H1 (cell line): ENCODE measurements at regions not wholly inside any gene's neighbourhood (a gene's known extent, or its start where the extent isn't known, plus 50 kb on each side); places are given as distances from the start of the nearest gene placed in this dataset.

Experiments
- BCL11A ChIP-seq, 2 experiments: IDR thresholded peaks; one replicate each; pipeline ENCODE4 v1.6.1; 2011; ENCODE audit warnings: low read depth in 2 of 2, low read length in 2 of 2, mild to moderate bottlenecking in 2 of 2
- CHD2 ChIP-seq: IDR thresholded peaks from 2 replicates; pipeline ENCODE4 v1.6.1; 2012; ENCODE audit warnings: low read length, improper control_type of control experiment
- CTBP2 ChIP-seq: IDR thresholded peaks from 2 replicates; pipeline ENCODE4 v1.7.0; 2011; ENCODE audit warnings: borderline replicate concordance, mild to moderate bottlenecking, moderate library complexity, mixed read lengths, low read length; ENCODE audit not compliant: insufficient read depth, insufficient read length
- TCF12 ChIP-seq: IDR thresholded peaks from 2 replicates; pipeline ENCODE4 v1.6.1; 2011; ENCODE audit warnings: low read depth, mild to moderate bottlenecking, low read length

GRCh38 chr5:152314196-152314829, 90.8 kb downstream of the NMUR2 start (continued):
- TF ChIP-seq BCL11A (IDR thresholded peaks at IDR 0.05; ENCODE audit: low read depth in 2 of 2, low read length in 2 of 2) (no peak), CTBP2 (no peak), TCF12 (no peak), CHD2 (no peak)
